ENCODE measurements at regions not wholly inside any gene's neighbourhood (a gene's known extent, or its start where the extent isn't known, plus 50 kb on each side); places are given as distances from the start of the nearest gene placed in this dataset.

GRCh38 chr2:18849841-18850578 lies 260.6 kb upstream of the NT5C1B start:
- ATAC-seq (ENCODE audit: poor library complexity), result no peak
- POLR2A ChIA-PET, result no interaction called here

GRCh38 chr2:18848646-18849045 lies 259.3 kb upstream of the NT5C1B start:
- no peaks in the 10 kb centered on the region for H3K4me1 ChIP-seq (ENCODE audit: insufficient read depth, low read length)
- ChIA-PET CTCF (no interaction called here), POLR2A (no interaction called here)
- Mint-ChIP-seq H3K27ac (no peak overlapping the region), H3K9me3 (no peaks in the 10 kb centered on the region), H3K36me3 (ENCODE audit: low read depth) (no peaks in the 10 kb centered on the region), H3K4me3 (no peak overlapping the region), H3K27me3 (no peaks in the 10 kb centered on the region), H3K4me1 (ENCODE audit: low read depth) (no peaks in the 10 kb centered on the region)
- H3K36me3 ChIP-seq (ENCODE audit: insufficient read depth, low read length), result no peaks in the 10 kb centered on the region
- intact Hi-C loops (cut with DNase I, micrococcal nuclease), result no loop called here
- no peaks in the 10 kb centered on the region for H3K9me3 ChIP-seq (ENCODE audit: control insufficient read depth in 1 of 2, insufficient read depth in 1 of 2, low read length in 2 of 2)
- ATAC-seq (ENCODE audit: poor library complexity) (no peak), DNase-seq (no peak)
- no peak overlapping the region for H3K27ac ChIP-seq (ENCODE audit: low read depth in 1 of 2, low read length in 2 of 2)
- no peak overlapping the region for H3K4me3 ChIP-seq (ENCODE audit: low read length)
- TF ChIP-seq CTCF (IDR thresholded peaks at IDR 0.05), result no peak
- no peaks in the 10 kb centered on the region for H3K27me3 ChIP-seq (ENCODE audit: control insufficient read depth in 1 of 2, insufficient read depth in 2 of 2, low read length in 2 of 2)

More at GRCh38 chr2:18849841-18850578, 260.6 kb upstream of the NT5C1B start:
- Mint-ChIP-seq H3K27ac (no peak overlapping the region), H3K36me3 (ENCODE audit: low read depth) (no peaks in the 10 kb centered on the region), H3K9me3 (no peaks in the 10 kb centered on the region), H3K27me3 (no peaks in the 10 kb centered on the region), H3K4me3 (no peak overlapping the region), H3K4me1 (ENCODE audit: low read depth) (no peaks in the 10 kb centered on the region)
- Histone ChIP-seq H3K27ac (ENCODE audit: low read depth in 1 of 2, low read length in 2 of 2) (no peak overlapping the region), H3K27me3 (ENCODE audit: control insufficient read depth in 1 of 2, insufficient read depth in 2 of 2, low read length in 2 of 2) (no peaks in the 10 kb centered on the region), H3K9me3 (ENCODE audit: control insufficient read depth in 1 of 2, insufficient read depth in 1 of 2, low read length in 2 of 2) (no peaks in the 10 kb centered on the region), H3K4me1 (ENCODE audit: insufficient read depth, low read length) (no peaks in the 10 kb centered on the region), H3K36me3 (ENCODE audit: insufficient read depth, low read length) (no peaks in the 10 kb centered on the region), H3K4me3 (ENCODE audit: low read length) (no peak overlapping the region)
- intact Hi-C loops (cut with DNase I, micrococcal nuclease), result no loop called here
- DNase-seq, result no peak
- TF ChIP-seq CTCF (IDR thresholded peaks at IDR 0.05), result no peak
- CTCF ChIA-PET, result interaction anchor here (0.9 kb wide), 1 partner anchor 11 kb away, joined by 4 read pairs; no protein-coding TSS in a partner anchor

- H3K27ac ChIP-seq (ENCODE audit: low read depth in 1 of 2, low read length in 2 of 2), result no peak overlapping the region
- H3K9me3 ChIP-seq (ENCODE audit: control insufficient read depth in 1 of 2, insufficient read depth in 1 of 2, low read length in 2 of 2), result no peaks in the 10 kb centered on the region
- Mint-ChIP-seq H3K27me3 (no peaks in the 10 kb centered on the region), H3K4me1 (ENCODE audit: low read depth) (no peaks in the 10 kb centered on the region), H3K9me3 (no peaks in the 10 kb centered on the region), H3K36me3 (ENCODE audit: low read depth) (no peaks in the 10 kb centered on the region), H3K4me3 (no peak overlapping the region), H3K27ac (no peak overlapping the region)
- POLR2A ChIA-PET, result no interaction called here
- no peaks in the 10 kb centered on the region for H3K4me1 ChIP-seq (ENCODE audit: insufficient read depth, low read length)
- ATAC-seq (ENCODE audit: poor library complexity) (no peak), DNase-seq (no peak)
- intact Hi-C loops (cut with DNase I, micrococcal nuclease), result no loop called here
- CTCF ChIA-PET, result no interaction called here
- no peak for TF ChIP-seq CTCF (IDR thresholded peaks at IDR 0.05)
- H3K36me3 ChIP-seq (ENCODE audit: insufficient read depth, low read length), result no peaks in the 10 kb centered on the region
- H3K27me3 ChIP-seq (ENCODE audit: control insufficient read depth in 1 of 2, insufficient read depth in 2 of 2, low read length in 2 of 2), result no peaks in the 10 kb centered on the region
- no peak overlapping the region for H3K4me3 ChIP-seq (ENCODE audit: low read length)
Observed at GRCh38 chr2:18845854-18846445, 256.6 kb upstream of the NT5C1B start.
